Kidney (tissue), 13 donors: ENCODE measurements at regions not wholly inside any gene's neighbourhood (a gene's known extent, or its start where the extent isn't known, plus 50 kb on each side); places are given as distances from the start of the nearest gene placed in this dataset.
"Not testable (repeated sequence)": the region's sequence is repeated elsewhere in the genome, so short reads cannot be mapped to it uniquely, and the experiment has no call there.

Experiments used
- DNase-seq, 5 donors: peaks; one replicate each; pipeline ENCODE4 v3.0.0-alpha.2; 2013 to 2020
- FAIRE-seq: peaks from 2 replicates; lab custom pipeline; 2012; peaks lifted over from hg19 to GRCh38; lab: Jason Lieb, UNC
- H3K27ac ChIP-seq, 2 donors: one replicate each; pipeline ENCODE4 v1.7.0; 2013; ENCODE audit warnings: low read depth in 2 of 2, low read length in 2 of 2, inconsistent platforms in 1 of 2
- H3K27me3 ChIP-seq: one replicate; pipeline ENCODE4 v1.7.1; 2013; ENCODE audit warnings: low read length, inconsistent platforms; ENCODE audit not compliant: control insufficient read depth, insufficient read depth
- H3K36me3 ChIP-seq, 3 donors: one replicate each; pipeline versions ENCODE4 v1.7.0 to v1.7.1; 2013; ENCODE audit warnings: low read length in 3 of 3, control low read depth in 1 of 3, inconsistent platforms in 1 of 3; ENCODE audit not compliant: insufficient read depth in 3 of 3, control insufficient read depth in 2 of 3
- H3K4me1 ChIP-seq, 3 donors: one replicate each; pipeline versions ENCODE4 v1.7.0 to v1.7.1; 2013; ENCODE audit warnings: low read length in 3 of 3, inconsistent platforms in 1 of 3, low read depth in 1 of 3; ENCODE audit not compliant: control insufficient read depth in 2 of 3, insufficient read depth in 2 of 3
- H3K4me3 ChIP-seq, 3 donors: one replicate each; pipeline versions ENCODE4 v1.7.0 to v1.8.1; 2013; ENCODE audit warnings: low read length in 3 of 3, control low read depth in 1 of 3, inconsistent platforms in 1 of 3
- H3K9ac ChIP-seq, 3 donors: one replicate each; pipeline versions ENCODE4 v1.7.0 to v1.7.1; 2013; ENCODE audit warnings: low read length in 3 of 3, control low read depth in 1 of 3, inconsistent platforms in 1 of 3
- H3K9me3 ChIP-seq, 3 donors: one replicate each; pipeline versions ENCODE4 v1.7.0 to v1.7.1; 2013; ENCODE audit warnings: low read length in 3 of 3, control low read depth in 1 of 3, inconsistent platforms in 1 of 3; ENCODE audit not compliant: control insufficient read depth in 2 of 3, insufficient read depth in 1 of 3
- intact Hi-C: fragments of 100-400 bp; cut with DNase I; formaldehyde crosslinking; loops from one replicate; pipeline ENCODE4 v1.11.1; 2022
- TF ChIP-seq, protein P1 (sequence below): IDR thresholded peaks from 3 replicates; pipeline ENCODE4 v1.5.1; 2012; ENCODE audit warnings: mild to moderate bottlenecking, moderate library complexity, borderline replicate concordance; ENCODE audit not compliant: insufficient read depth; ENCODE audit errors: extremely low read depth
- donor health status: control.
- donor health status: control.
- donor health status: control.
- donor health status: control.
- donor health status: control.
- donor health status: DM: yes; HTN: yes; CAD: no.
- donor health status: Normal renal cell carcinoma (clear cell type).

DNA sequence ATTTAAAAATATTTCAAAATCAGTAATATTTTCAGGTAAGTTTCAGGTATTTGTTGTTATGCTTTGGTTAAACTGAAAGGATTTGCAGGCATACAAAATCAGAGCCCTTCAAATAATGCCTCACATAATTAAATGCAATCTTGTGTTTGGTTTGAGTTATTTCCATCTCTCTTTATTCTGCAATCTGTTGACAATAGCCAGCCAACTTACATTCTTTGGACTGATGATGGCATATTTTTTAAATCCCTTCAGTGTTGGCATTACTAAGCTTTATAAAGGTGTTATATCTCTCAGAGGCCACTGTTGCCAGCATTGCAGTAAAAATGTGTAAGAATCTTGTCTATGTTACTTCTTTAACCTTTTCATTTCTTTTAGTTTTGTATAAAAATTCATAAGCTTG lies 257.2 kb upstream of the RFC3 start:
- Histone ChIP-seq H3K36me3 (no peaks in the 10 kb centered on the region), H3K9me3 (no peaks in the 10 kb centered on the region), H3K4me3 (no peak overlapping the region), H3K27me3 (no peaks in the 10 kb centered on the region), H3K4me1 (no peaks in the 10 kb centered on the region), H3K27ac (no peak overlapping the region), H3K9ac (no peak overlapping the region)
- TF ChIP-seq, protein P1, sequence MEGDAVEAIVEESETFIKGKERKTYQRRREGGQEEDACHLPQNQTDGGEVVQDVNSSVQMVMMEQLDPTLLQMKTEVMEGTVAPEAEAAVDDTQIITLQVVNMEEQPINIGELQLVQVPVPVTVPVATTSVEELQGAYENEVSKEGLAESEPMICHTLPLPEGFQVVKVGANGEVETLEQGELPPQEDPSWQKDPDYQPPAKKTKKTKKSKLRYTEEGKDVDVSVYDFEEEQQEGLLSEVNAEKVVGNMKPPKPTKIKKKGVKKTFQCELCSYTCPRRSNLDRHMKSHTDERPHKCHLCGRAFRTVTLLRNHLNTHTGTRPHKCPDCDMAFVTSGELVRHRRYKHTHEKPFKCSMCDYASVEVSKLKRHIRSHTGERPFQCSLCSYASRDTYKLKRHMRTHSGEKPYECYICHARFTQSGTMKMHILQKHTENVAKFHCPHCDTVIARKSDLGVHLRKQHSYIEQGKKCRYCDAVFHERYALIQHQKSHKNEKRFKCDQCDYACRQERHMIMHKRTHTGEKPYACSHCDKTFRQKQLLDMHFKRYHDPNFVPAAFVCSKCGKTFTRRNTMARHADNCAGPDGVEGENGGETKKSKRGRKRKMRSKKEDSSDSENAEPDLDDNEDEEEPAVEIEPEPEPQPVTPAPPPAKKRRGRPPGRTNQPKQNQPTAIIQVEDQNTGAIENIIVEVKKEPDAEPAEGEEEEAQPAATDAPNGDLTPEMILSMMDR, result no peak
- FAIRE-seq (no peak), DNase-seq (no peak)
- intact Hi-C loops, result no loop called here

DNA sequence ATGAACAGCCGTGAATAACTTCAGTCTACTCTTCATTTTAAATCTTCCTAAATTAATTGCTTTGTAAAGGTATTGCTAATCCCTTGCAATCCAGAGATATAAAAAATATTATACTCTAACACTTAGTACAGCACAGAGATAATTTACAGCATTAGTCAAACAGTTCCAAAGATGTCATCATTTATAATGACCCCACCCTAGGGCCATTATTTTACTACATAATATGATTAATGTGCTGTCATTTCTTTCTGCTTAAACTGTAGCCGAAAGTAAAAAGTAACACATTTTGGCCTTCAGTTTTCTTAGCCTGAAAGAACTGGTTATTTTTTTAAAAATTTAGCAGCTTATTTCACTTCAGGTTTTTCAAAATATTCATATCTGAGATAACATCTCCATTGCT lies 256.3 kb upstream of the RFC3 start:
- H3K27me3 ChIP-seq, result no peaks in the 10 kb centered on the region
- no peak for FAIRE-seq
- H3K9me3 ChIP-seq, result no peaks in the 10 kb centered on the region
- TF ChIP-seq, protein P1, result no peak
- no peak overlapping the region for H3K4me3 ChIP-seq
- intact Hi-C loops, result no loop called here
- no peaks in the 10 kb centered on the region for H3K36me3 ChIP-seq
- DNase-seq, result no peak
- no peak overlapping the region for H3K9ac ChIP-seq
- H3K27ac ChIP-seq, result no peak overlapping the region
- H3K4me1 ChIP-seq, result no peaks in the 10 kb centered on the region

DNA sequence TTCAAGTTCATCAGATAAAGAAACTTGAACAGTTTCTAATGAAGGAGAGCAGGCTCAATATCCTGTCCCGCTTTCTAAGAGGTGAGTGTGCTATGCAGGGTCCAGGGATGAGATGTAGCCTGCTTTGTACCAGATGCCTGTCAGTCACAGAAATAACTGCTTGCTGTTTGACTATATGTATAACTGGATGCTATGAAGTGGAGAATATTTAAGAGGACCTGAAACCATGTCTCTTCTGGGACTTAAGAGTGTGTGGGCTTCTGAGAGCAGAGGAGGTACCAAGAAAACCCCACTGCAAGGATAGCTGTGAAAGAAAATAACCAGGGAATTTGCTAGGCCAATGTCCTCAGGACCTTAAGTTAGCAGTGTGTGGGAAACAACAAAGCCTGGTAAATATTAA lies 246.3 kb upstream of the RFC3 start:
- FAIRE-seq, result no peak
- no peak overlapping the region for H3K9ac ChIP-seq
- H3K9me3 ChIP-seq, result no peaks in the 10 kb centered on the region
- TF ChIP-seq, protein P1, result no peak
- H3K4me1 ChIP-seq, result no peaks in the 10 kb centered on the region
- intact Hi-C loops, result no loop called here
- no peak for DNase-seq
- H3K27ac ChIP-seq, result no peak overlapping the region
- H3K4me3 ChIP-seq, result no peak overlapping the region
- H3K36me3 ChIP-seq, result no peaks in the 10 kb centered on the region
- H3K27me3 ChIP-seq, result no peaks in the 10 kb centered on the region

DNA sequence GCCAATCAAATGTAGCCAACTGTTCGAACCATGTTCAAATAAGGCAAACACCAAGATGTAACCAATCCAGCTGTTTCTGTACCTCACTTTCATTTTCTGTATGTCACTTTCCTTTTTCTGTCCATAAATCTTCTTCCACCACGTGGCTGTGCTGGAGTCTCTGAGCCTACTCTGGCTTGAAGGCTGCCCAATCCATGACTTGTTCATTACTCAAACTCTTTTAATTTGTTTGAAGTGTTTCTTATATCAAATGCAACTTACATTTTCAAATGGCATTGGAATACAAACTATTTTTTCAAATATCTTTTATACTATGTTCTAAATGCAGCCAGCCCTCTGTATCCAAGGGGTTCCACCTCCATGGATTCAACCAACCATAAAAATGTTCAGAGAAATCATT lies 245.6 kb upstream of the RFC3 start:
- H3K27ac ChIP-seq, intact Hi-C loops, H3K4me3 ChIP-seq, H3K9ac ChIP-seq, H3K4me1 ChIP-seq, FAIRE-seq, H3K27me3 ChIP-seq, DNase-seq, H3K36me3 ChIP-seq, H3K9me3 ChIP-seq: not testable (repeated sequence)
